Colonic mucosa (tissue), 4 donors: ENCODE measurements at regions not wholly inside any gene's neighbourhood (a gene's known extent, or its start where the extent isn't known, plus 50 kb on each side); places are given as distances from the start of the nearest gene placed in this dataset.
A peak's percentile ranks its signal among the peaks of the same experiment; 100 is the strongest.

Experiments used
- DNase-seq: peaks from one replicate; pipeline ENCODE4 v3.0.0-alpha.2; 2020
- H3K27ac ChIP-seq: fragments of 200-600 bp; one replicate; pipeline ENCODE4 v1.8.0; 2021
- H3K27me3 ChIP-seq: fragments of 200-600 bp; one replicate; pipeline ENCODE4 v1.8.0; 2021
- H3K36me3 ChIP-seq: fragments of 200-600 bp; one replicate; pipeline ENCODE4 v1.8.0; 2021
- H3K4me1 ChIP-seq: fragments of 200-600 bp; one replicate; pipeline ENCODE4 v1.8.0; 2021; ENCODE audit warnings: mild to moderate bottlenecking
- H3K4me3 ChIP-seq: fragments of 200-600 bp; one replicate; pipeline ENCODE4 v1.8.0; 2021
- H3K9ac ChIP-seq, 2 donors: one replicate each; pipeline ENCODE4 v1.7.0; 2013; ENCODE audit warnings: control low read depth in 2 of 2, low read depth in 2 of 2, low read length in 2 of 2
- H3K9me3 ChIP-seq: fragments of 200-600 bp; one replicate; pipeline ENCODE4 v1.8.0; 2021
- intact Hi-C: fragments of 100-400 bp; cut with DNase I; formaldehyde crosslinking; loops from one replicate; pipeline ENCODE4 v1.14.1; 2022
- TF ChIP-seq, protein P1 (sequence below): fragments of 200-600 bp; IDR thresholded peaks from one replicate; pipeline ENCODE4 v1.8.0; 2022; ENCODE audit warnings: antibody characterized with exemption, mild to moderate bottlenecking
- donor health status: healthy.
- donor health status: DM: no; HTN: no; CAD: no.
- donor health status: DM: no; HTN: no; CAD: no.

DNA sequence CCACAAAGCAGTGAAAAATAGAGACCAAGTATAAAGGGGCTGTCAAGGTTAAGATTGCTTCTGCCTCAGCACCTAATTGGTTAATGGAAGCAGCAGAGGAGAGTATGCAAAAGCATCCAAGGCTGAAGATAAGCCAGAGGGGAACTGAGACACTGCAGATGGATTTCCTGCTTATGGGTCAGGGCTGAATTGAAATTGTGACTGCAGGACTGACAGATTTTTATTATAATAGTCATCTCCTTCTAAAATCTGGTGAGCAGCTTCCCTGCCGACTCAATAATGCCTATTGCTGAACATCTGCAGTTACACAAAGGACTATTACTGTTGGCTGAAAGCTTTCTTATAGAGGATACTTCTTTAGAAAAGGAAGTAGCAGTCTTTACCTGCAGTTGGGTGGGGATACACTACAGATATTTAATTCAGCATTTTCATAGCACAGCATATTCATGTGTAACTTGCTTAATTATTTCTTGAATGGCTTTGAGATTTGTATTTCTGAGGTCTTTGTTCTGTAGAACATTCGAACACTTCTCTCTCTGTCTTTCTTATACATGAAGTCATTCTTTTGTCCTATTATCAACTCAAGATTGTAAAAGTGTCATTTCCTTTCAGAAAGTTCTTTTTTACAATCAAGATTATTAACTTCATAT is 363.0 kb upstream of the RIOK2 start:
- no peaks in the 10 kb centered on the region for H3K36me3 ChIP-seq
- intact Hi-C loops: no loop called here
- no peaks in the 10 kb centered on the region for H3K9me3 ChIP-seq
- no peaks in the 10 kb centered on the region for H3K27me3 ChIP-seq
- no peak overlapping the region for H3K4me3 ChIP-seq
- no peak overlapping the region for H3K27ac ChIP-seq
- no peaks in the 10 kb centered on the region for H3K4me1 ChIP-seq
- TF ChIP-seq, protein P1, sequence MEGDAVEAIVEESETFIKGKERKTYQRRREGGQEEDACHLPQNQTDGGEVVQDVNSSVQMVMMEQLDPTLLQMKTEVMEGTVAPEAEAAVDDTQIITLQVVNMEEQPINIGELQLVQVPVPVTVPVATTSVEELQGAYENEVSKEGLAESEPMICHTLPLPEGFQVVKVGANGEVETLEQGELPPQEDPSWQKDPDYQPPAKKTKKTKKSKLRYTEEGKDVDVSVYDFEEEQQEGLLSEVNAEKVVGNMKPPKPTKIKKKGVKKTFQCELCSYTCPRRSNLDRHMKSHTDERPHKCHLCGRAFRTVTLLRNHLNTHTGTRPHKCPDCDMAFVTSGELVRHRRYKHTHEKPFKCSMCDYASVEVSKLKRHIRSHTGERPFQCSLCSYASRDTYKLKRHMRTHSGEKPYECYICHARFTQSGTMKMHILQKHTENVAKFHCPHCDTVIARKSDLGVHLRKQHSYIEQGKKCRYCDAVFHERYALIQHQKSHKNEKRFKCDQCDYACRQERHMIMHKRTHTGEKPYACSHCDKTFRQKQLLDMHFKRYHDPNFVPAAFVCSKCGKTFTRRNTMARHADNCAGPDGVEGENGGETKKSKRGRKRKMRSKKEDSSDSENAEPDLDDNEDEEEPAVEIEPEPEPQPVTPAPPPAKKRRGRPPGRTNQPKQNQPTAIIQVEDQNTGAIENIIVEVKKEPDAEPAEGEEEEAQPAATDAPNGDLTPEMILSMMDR: no peak
- H3K9ac ChIP-seq: no peak overlapping the region
- DNase-seq: no peak

DNA sequence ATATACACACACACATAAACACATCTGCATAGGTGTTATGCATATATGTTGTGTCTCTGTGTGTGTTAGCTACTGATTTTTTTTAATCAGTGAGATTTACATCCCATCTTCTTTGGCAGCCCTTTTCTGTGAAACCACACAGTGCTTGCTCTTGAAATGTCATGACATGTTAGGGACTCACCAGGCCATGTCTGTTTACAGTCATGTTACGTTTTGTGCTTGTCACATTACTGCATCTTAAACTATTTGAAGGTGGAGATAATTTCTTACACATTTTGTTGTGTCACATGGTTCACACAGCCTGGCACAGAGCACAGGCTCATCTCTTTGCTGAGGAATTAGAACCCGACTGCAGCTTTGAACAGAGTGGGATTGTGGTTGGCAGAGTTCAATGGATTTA is 364.4 kb upstream of the RIOK2 start:
- Histone ChIP-seq H3K4me1 (no peaks in the 10 kb centered on the region), H3K4me3 (no peak overlapping the region), H3K9ac (no peak overlapping the region), H3K36me3 (no peaks in the 10 kb centered on the region), H3K27me3 (no peaks in the 10 kb centered on the region), H3K27ac (no peak overlapping the region), H3K9me3 (no peaks in the 10 kb centered on the region)
- intact Hi-C loops: no loop called here
- no peak for DNase-seq
- TF ChIP-seq, protein P1: no peak

DNA sequence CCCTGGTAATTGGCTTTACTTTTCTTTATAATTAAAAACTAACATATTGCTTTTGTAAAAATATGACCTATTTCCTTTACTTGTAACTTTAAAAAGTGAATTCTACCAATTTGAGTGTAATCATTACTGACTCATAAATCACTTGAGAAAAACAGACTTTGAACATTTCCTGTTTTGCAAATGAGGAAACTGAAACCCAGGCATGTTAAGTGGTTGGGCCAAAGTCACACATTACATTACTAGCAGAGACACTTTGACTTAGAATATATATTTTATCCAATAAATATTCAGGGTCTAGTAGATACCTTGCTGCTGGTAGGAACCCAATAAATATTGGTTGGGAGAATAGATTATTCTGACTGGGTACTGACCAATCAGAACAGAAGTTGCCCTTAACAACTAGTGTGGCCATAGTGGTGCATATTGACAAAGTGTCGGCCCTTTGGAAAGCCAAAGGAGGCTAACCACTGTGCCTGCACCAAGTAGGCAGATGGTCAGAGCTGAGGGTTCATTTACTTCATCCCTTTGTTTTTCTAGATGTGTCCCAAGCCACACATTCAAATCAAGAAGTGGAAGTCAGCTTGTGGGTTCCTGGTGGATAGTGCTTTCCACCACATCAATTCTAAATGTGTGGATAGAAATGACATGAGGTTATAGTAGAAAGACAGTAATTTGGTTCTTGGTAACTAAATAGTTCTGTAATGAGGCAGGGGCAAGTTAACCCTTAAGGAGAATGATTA is 365.1 kb upstream of the RIOK2 start:
- H3K4me3 ChIP-seq: no peak overlapping the region
- H3K27me3 ChIP-seq: no peaks in the 10 kb centered on the region
- H3K9me3 ChIP-seq: no peaks in the 10 kb centered on the region
- no peaks in the 10 kb centered on the region for H3K36me3 ChIP-seq
- H3K4me1 ChIP-seq: no peaks in the 10 kb centered on the region
- TF ChIP-seq, protein P1: no peak
- no peak overlapping the region for H3K9ac ChIP-seq
- no peak for DNase-seq
- intact Hi-C loops: no loop called here
- peak overlapping the region; percentile 53 for H3K27ac ChIP-seq

DNA sequence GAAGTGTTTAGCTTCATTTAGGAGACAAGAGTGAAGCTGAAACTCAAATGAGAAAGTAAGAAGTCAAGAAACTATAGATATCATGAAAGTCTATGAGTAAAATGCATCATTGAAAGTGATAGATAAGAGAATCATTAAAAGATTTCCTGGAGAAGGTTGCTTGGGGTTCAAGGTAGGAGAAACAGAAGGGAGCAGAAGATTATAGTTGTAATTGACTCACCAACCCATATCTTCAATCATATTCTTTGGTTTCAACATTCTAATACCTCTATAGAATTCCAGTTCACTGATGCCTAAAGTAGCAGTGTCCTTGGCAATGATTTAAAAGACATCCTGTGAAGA is 365.7 kb upstream of the RIOK2 start:
- intact Hi-C loops: no loop called here
- no peak overlapping the region for H3K4me3 ChIP-seq
- no peaks in the 10 kb centered on the region for H3K27me3 ChIP-seq
- DNase-seq: no peak
- H3K36me3 ChIP-seq: no peaks in the 10 kb centered on the region
- H3K4me1 ChIP-seq: no peaks in the 10 kb centered on the region
- peak overlapping the region; percentile 53 for H3K27ac ChIP-seq
- no peak overlapping the region for H3K9ac ChIP-seq
- H3K9me3 ChIP-seq: no peaks in the 10 kb centered on the region
- TF ChIP-seq, protein P1: no peak

DNA sequence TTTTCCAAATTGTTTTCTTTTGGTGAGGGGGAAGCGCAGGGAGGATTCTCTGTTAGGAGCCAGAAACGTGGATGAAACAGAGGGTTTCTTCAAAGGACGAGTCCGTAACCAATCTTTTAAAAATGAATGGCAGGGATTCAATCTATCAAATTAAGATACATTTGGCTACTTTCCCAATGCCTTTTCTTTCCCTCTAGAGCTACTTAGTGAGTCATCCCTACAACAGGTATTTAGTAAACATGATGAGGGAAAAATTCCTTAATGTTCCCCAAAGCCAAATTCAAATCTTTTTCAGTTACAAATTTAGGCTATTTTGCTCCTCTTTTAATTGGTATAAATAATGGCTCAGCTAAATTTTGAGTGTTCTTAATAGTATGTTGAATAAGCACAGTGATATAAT is 366.4 kb upstream of the RIOK2 start:
- no peak for DNase-seq
- H3K27me3 ChIP-seq: no peaks in the 10 kb centered on the region
- no peak overlapping the region for H3K4me3 ChIP-seq
- no peak overlapping the region for H3K27ac ChIP-seq
- H3K9me3 ChIP-seq: no peaks in the 10 kb centered on the region
- TF ChIP-seq, protein P1: no peak
- no peak overlapping the region for H3K9ac ChIP-seq
- H3K4me1 ChIP-seq: no peaks in the 10 kb centered on the region
- no peaks in the 10 kb centered on the region for H3K36me3 ChIP-seq
- intact Hi-C loops: no loop called here
